ENCODE measurements at regions not wholly inside any gene's neighbourhood (a gene's known extent, or its start where the extent isn't known, plus 50 kb on each side); places are given as distances from the start of the nearest gene placed in this dataset.

DNA sequence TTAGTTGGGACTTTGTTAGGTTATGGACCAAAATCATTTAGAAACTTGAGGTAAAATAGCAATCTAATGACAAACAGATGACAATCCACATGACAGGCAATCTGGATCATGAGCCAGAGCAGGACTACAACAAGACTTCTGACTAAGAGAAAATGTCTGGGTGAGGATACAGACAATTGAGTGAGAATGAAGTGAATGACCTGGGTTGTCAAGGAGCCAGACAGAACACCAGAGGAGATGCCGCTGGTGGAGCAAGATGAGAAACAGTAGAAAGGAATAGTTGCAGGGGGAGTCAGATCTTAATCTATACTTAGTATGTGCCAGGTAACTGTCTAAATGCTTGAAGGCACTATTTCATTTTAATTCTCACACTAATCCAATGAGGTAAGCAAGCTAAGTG lies 277.8 kb downstream of the PRELID2 start:
- Histone ChIP-seq H3K36me3 (ENCODE audit: control insufficient read depth, insufficient read depth, low read length) (no peaks in the 10 kb centered on the region), H3K9me3 (ENCODE audit: control insufficient read depth, insufficient read depth, low read length) (no peaks in the 10 kb centered on the region), H3K4me3 (ENCODE audit: low read depth, low read length) (no peak overlapping the region), H3K27me3 (ENCODE audit: control insufficient read depth, insufficient read depth, low read length) (no peaks in the 10 kb centered on the region), H3K9ac (ENCODE audit: low read depth, low read length) (no peak overlapping the region), H3K4me1 (ENCODE audit: control insufficient read depth, insufficient read depth, low read length) (no peaks in the 10 kb centered on the region)

GRCh38 chr5:145554399-145554798 lies 280.7 kb downstream of the PRELID2 start:
- no peak overlapping the region for H3K4me3 ChIP-seq (ENCODE audit: low read depth, low read length)
- no peaks in the 10 kb centered on the region for H3K4me1 ChIP-seq (ENCODE audit: control insufficient read depth, insufficient read depth, low read length)
- no peaks in the 10 kb centered on the region for H3K36me3 ChIP-seq (ENCODE audit: control insufficient read depth, insufficient read depth, low read length)
- H3K27me3 ChIP-seq (ENCODE audit: control insufficient read depth, insufficient read depth, low read length), result no peaks in the 10 kb centered on the region
- H3K9me3 ChIP-seq (ENCODE audit: control insufficient read depth, insufficient read depth, low read length), result no peaks in the 10 kb centered on the region
- no peak overlapping the region for H3K9ac ChIP-seq (ENCODE audit: low read depth, low read length)

DNA sequence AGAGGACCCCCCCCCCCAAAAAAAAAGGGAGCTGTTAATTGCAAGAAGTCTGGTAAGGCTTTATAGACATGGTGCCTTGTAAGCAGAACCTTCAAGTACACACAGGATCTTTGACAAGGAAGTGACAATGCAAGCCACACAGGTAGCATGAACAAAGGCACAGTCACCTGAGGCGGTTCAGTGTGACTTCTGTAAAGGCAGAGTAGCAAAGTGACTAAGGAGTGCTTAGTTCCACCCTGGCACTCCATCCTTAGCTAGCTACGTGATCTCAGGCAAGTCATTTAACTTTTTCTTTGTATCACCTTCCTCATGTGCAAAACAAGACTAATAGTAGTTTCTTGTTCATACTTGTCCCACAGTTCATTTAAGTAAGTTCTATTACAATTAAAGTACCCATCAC lies 282.0 kb downstream of the PRELID2 start:
- Histone ChIP-seq H3K9me3 (ENCODE audit: control insufficient read depth, insufficient read depth, low read length) (no peaks in the 10 kb centered on the region), H3K27me3 (ENCODE audit: control insufficient read depth, insufficient read depth, low read length) (no peaks in the 10 kb centered on the region), H3K36me3 (ENCODE audit: control insufficient read depth, insufficient read depth, low read length) (no peaks in the 10 kb centered on the region), H3K4me3 (ENCODE audit: low read depth, low read length) (no peak overlapping the region), H3K4me1 (ENCODE audit: control insufficient read depth, insufficient read depth, low read length) (no peaks in the 10 kb centered on the region), H3K9ac (ENCODE audit: low read depth, low read length) (no peak overlapping the region)

GRCh38 chr5:145551714-145552113 lies 283.4 kb downstream of the PRELID2 start:
- no peaks in the 10 kb centered on the region for H3K9me3 ChIP-seq (ENCODE audit: control insufficient read depth, insufficient read depth, low read length)
- H3K9ac ChIP-seq (ENCODE audit: low read depth, low read length), result no peak overlapping the region
- no peaks in the 10 kb centered on the region for H3K27me3 ChIP-seq (ENCODE audit: control insufficient read depth, insufficient read depth, low read length)
- H3K4me1 ChIP-seq (ENCODE audit: control insufficient read depth, insufficient read depth, low read length), result no peaks in the 10 kb centered on the region
- H3K36me3 ChIP-seq (ENCODE audit: control insufficient read depth, insufficient read depth, low read length), result no peaks in the 10 kb centered on the region
- no peak overlapping the region for H3K4me3 ChIP-seq (ENCODE audit: low read depth, low read length)

- H3K27me3 ChIP-seq (ENCODE audit: control insufficient read depth, insufficient read depth, low read length), result no peaks in the 10 kb centered on the region
- H3K4me1 ChIP-seq (ENCODE audit: control insufficient read depth, insufficient read depth, low read length), result no peaks in the 10 kb centered on the region
- no peaks in the 10 kb centered on the region for H3K9me3 ChIP-seq (ENCODE audit: control insufficient read depth, insufficient read depth, low read length)
- no peak overlapping the region for H3K4me3 ChIP-seq (ENCODE audit: low read depth, low read length)
- H3K36me3 ChIP-seq (ENCODE audit: control insufficient read depth, insufficient read depth, low read length), result no peaks in the 10 kb centered on the region
- no peak overlapping the region for H3K9ac ChIP-seq (ENCODE audit: low read depth, low read length)
Measured at GRCh38 chr5:145548097-145548496, 287.0 kb downstream of the PRELID2 start.

GRCh38 chr5:145544401-145544800 lies 290.7 kb downstream of the PRELID2 start:
- peaks cover 2% of the 10 kb centered on the region for H3K4me1 ChIP-seq (ENCODE audit: control insufficient read depth, insufficient read depth, low read length)
- no peak overlapping the region for H3K4me3 ChIP-seq (ENCODE audit: low read depth, low read length)
- H3K27me3 ChIP-seq (ENCODE audit: control insufficient read depth, insufficient read depth, low read length), result no peaks in the 10 kb centered on the region
- H3K9me3 ChIP-seq (ENCODE audit: control insufficient read depth, insufficient read depth, low read length), result no peaks in the 10 kb centered on the region
- no peaks in the 10 kb centered on the region for H3K36me3 ChIP-seq (ENCODE audit: control insufficient read depth, insufficient read depth, low read length)
- no peak overlapping the region for H3K9ac ChIP-seq (ENCODE audit: low read depth, low read length)

- peaks cover 2% of the 10 kb centered on the region for H3K4me1 ChIP-seq (ENCODE audit: control insufficient read depth, insufficient read depth, low read length)
- H3K9me3 ChIP-seq (ENCODE audit: control insufficient read depth, insufficient read depth, low read length), result no peaks in the 10 kb centered on the region
- no peaks in the 10 kb centered on the region for H3K27me3 ChIP-seq (ENCODE audit: control insufficient read depth, insufficient read depth, low read length)
- H3K36me3 ChIP-seq (ENCODE audit: control insufficient read depth, insufficient read depth, low read length), result no peaks in the 10 kb centered on the region
- H3K9ac ChIP-seq (ENCODE audit: low read depth, low read length), result no peak overlapping the region
- H3K4me3 ChIP-seq (ENCODE audit: low read depth, low read length), result no peak overlapping the region
Measured at GRCh38 chr5:145543968-145544367, 291.2 kb downstream of the PRELID2 start.

GRCh38 chr5:145540375-145540774 lies 294.8 kb downstream of the PRELID2 start:
- Histone ChIP-seq H3K36me3 (ENCODE audit: control insufficient read depth, insufficient read depth, low read length) (no peaks in the 10 kb centered on the region), H3K9me3 (ENCODE audit: control insufficient read depth, insufficient read depth, low read length) (no peaks in the 10 kb centered on the region), H3K27me3 (ENCODE audit: control insufficient read depth, insufficient read depth, low read length) (no peaks in the 10 kb centered on the region), H3K9ac (ENCODE audit: low read depth, low read length) (no peak overlapping the region), H3K4me3 (ENCODE audit: low read depth, low read length) (no peak overlapping the region), H3K4me1 (ENCODE audit: control insufficient read depth, insufficient read depth, low read length) (peaks cover 2% of the 10 kb centered on the region)

DNA sequence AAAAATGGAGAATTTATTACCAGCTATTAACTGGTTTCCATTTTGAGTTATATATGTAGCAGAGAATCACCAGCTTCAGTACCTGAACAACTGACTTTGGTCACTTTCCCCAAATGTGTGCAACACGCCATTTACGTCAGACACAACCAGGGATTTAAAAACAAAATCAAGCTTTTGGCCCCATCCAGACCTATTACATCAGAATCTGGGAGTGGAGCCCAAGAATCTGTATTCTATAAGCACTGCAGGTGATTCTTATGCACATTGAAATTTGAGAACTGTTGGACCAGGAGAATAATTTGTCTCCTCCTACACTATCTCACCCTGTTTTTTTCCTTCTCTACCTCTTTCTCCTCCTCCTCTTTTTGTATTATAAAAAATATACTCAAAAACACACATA lies 295.9 kb downstream of the PRELID2 start:
- H3K36me3 ChIP-seq (ENCODE audit: control insufficient read depth, insufficient read depth, low read length), result no peaks in the 10 kb centered on the region
- H3K9me3 ChIP-seq (ENCODE audit: control insufficient read depth, insufficient read depth, low read length), result no peaks in the 10 kb centered on the region
- no peak overlapping the region for H3K9ac ChIP-seq (ENCODE audit: low read depth, low read length)
- H3K27me3 ChIP-seq (ENCODE audit: control insufficient read depth, insufficient read depth, low read length), result no peaks in the 10 kb centered on the region
- H3K4me1 ChIP-seq (ENCODE audit: control insufficient read depth, insufficient read depth, low read length), result peaks cover 2% of the 10 kb centered on the region
- H3K4me3 ChIP-seq (ENCODE audit: low read depth, low read length), result no peak overlapping the region

DNA sequence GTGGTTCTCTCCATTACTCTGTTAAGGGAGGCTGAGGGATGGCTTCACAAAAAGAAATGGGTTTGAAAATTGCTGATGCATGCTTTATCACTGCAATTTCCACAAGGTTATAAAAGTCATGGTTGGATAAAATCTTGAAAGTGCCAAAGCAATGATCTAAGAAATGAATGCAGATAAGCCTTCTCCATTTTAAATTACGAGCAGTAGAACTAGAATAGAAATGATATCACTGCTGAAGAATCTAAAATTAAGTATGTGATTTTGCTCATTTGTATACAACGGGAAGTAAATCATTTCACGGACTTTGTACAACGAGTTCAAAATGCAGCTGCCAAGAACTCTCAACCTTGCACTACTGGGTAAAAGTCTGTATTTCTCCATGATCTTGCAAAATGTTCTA lies 299.0 kb downstream of the PRELID2 start:
- Histone ChIP-seq H3K9me3 (ENCODE audit: control insufficient read depth, insufficient read depth, low read length) (no peaks in the 10 kb centered on the region), H3K9ac (ENCODE audit: low read depth, low read length) (no peak overlapping the region), H3K27me3 (ENCODE audit: control insufficient read depth, insufficient read depth, low read length) (no peaks in the 10 kb centered on the region), H3K4me3 (ENCODE audit: low read depth, low read length) (no peak overlapping the region), H3K36me3 (ENCODE audit: control insufficient read depth, insufficient read depth, low read length) (no peaks in the 10 kb centered on the region), H3K4me1 (ENCODE audit: control insufficient read depth, insufficient read depth, low read length) (no peaks in the 10 kb centered on the region)

DNA sequence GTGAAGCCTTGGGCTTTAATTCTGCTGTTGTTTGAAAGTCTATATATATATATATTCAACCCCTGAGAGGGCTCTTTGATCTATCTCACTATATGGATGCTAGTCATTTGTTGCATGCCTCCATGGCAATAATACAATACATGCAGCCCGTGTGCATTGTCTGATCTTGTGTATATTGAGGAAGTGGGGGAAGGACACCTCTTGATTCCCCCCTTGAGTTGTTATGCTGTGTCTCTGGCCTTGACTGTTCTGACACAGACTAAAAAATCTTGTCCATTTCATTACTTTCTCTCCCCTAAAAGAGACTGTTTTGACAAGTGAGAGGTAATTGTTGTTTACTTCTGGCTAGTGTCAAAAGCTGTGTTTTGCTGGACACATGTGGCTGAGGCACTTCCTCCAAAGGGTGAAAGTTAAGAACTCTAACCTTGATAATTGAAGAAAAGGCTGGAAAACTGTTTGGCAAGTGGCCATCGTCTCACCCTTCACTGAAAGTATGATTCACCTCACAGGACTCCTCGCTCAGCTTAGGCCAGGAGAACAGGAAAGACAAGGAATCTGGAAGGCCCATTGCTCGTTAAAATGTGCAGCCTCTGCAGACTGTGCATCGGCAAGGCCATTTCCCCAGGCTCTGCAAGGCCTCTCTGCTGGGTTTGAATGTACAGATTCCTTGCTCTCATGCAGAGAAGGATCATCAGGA lies 304.0 kb downstream of the PRELID2 start:
- no peak overlapping the region for H3K9ac ChIP-seq (ENCODE audit: low read depth, low read length)
- no peaks in the 10 kb centered on the region for H3K9me3 ChIP-seq (ENCODE audit: control insufficient read depth, insufficient read depth, low read length)
- no peak overlapping the region for H3K4me3 ChIP-seq (ENCODE audit: low read depth, low read length)
- H3K27me3 ChIP-seq (ENCODE audit: control insufficient read depth, insufficient read depth, low read length), result no peaks in the 10 kb centered on the region
- H3K4me1 ChIP-seq (ENCODE audit: control insufficient read depth, insufficient read depth, low read length), result no peaks in the 10 kb centered on the region
- H3K36me3 ChIP-seq (ENCODE audit: control insufficient read depth, insufficient read depth, low read length), result no peaks in the 10 kb centered on the region

GRCh38 chr5:145521523-145521922 lies 313.6 kb downstream of the PRELID2 start:
- H3K4me3 ChIP-seq (ENCODE audit: low read depth, low read length), result no peak overlapping the region
- no peaks in the 10 kb centered on the region for H3K4me1 ChIP-seq (ENCODE audit: control insufficient read depth, insufficient read depth, low read length)
- no peaks in the 10 kb centered on the region for H3K27me3 ChIP-seq (ENCODE audit: control insufficient read depth, insufficient read depth, low read length)

More at GRCh38 chr5:145521523-145521922, 313.6 kb downstream of the PRELID2 start:
- Histone ChIP-seq H3K9me3 (ENCODE audit: control insufficient read depth, insufficient read depth, low read length) (no peaks in the 10 kb centered on the region), H3K9ac (ENCODE audit: low read depth, low read length) (no peak overlapping the region), H3K36me3 (ENCODE audit: control insufficient read depth, insufficient read depth, low read length) (no peaks in the 10 kb centered on the region)
